ENCODE measurements at regions not wholly inside any gene's neighbourhood (a gene's known extent, or its start where the extent isn't known, plus 50 kb on each side); places are given as distances from the start of the nearest gene placed in this dataset.

DNA sequence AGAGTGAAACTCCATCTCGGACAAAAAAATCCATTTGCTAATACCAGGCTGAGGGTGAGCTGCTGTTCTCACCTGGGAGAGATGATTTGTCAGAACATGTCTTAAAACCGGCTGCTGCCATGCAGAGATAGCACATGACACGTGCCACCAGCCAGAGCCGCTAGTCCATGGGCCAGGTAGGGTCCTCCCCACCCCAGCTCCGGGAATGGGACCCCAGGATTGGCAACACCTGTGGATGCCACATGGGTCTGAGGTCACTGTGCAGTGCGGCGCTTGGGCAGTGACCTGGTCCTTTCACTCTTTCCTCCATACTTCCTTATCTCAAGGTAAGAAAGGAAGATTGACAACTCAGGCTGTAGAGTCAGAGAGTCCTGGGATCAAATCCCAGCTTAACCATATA, 393.3 kb upstream of the TNRC6C start:
- Histone ChIP-seq H3K4me1 (no peaks in the 10 kb centered on the region), H3K27me3 (no peaks in the 10 kb centered on the region), H3K9me3 (no peaks in the 10 kb centered on the region), H3K4me3 (no peak overlapping the region), H3K36me3 (no peaks in the 10 kb centered on the region), H3K27ac (no peak overlapping the region)
- no peak for ATAC-seq (ENCODE audit: low FRiP score in 2 of 2)
- 86 to 100% methylated on average over 3 to 7 of the region's 7 CpGs for WGBS, 2 donors
- no peak for DNase-seq
- TF ChIP-seq CTCF (IDR thresholded peaks at IDR 0.05), result no peak

- Histone ChIP-seq H3K36me3 (no peaks in the 10 kb centered on the region), H3K4me1 (peaks cover 0 to 2% (median under 1%) of the 10 kb centered on the region in 4 donors), H3K4me3 (no peak overlapping the region), H3K9me3 (no peaks in the 10 kb centered on the region), H3K27ac (no peak overlapping the region), H3K27me3 (peaks cover 0 to 4% (median 0%) of the 10 kb centered on the region in 4 donors)
- 64 to 65% methylated on average over 7 of the region's 7 CpGs for WGBS, 2 donors
- ATAC-seq (ENCODE audit: low FRiP score in 2 of 2) (no peak), DNase-seq (no peak)
- no peak for TF ChIP-seq POLR2A (IDR thresholded peaks at IDR 0.05)
- no peak for TF ChIP-seq CTCF (IDR thresholded peaks at IDR 0.05)
- no peak for TF ChIP-seq EP300 (IDR thresholded peaks at IDR 0.05)
- no peak for TF ChIP-seq POLR2AphosphoS5 (IDR thresholded peaks at IDR 0.05)
Measured at GRCh38 chr17:77566151-77566550, 392.4 kb upstream of the TNRC6C start.

GRCh38 chr17:77566566-77567138, 391.9 kb upstream of the TNRC6C start:
- ATAC-seq (ENCODE audit: low FRiP score in 2 of 2) (no peak), DNase-seq (no peak)
- Histone ChIP-seq H3K4me3 (no peak overlapping the region), H3K4me1 (peaks cover 3 to 7% (median 5%) of the 10 kb centered on the region in 4 donors), H3K27me3 (peaks cover 0 to 8% (median 0%) of the 10 kb centered on the region in 4 donors), H3K27ac (no peak overlapping the region), H3K9me3 (no peaks in the 10 kb centered on the region), H3K36me3 (no peaks in the 10 kb centered on the region)
- WGBS, 2 donors, result 92 to 96% methylated on average over 9 to 13 of the region's 13 CpGs
- TF ChIP-seq POLR2AphosphoS5 (IDR thresholded peaks at IDR 0.05) (no peak), POLR2A (IDR thresholded peaks at IDR 0.05) (no peak), CTCF (IDR thresholded peaks at IDR 0.05) (no peak), EP300 (IDR thresholded peaks at IDR 0.05) (no peak)

DNA sequence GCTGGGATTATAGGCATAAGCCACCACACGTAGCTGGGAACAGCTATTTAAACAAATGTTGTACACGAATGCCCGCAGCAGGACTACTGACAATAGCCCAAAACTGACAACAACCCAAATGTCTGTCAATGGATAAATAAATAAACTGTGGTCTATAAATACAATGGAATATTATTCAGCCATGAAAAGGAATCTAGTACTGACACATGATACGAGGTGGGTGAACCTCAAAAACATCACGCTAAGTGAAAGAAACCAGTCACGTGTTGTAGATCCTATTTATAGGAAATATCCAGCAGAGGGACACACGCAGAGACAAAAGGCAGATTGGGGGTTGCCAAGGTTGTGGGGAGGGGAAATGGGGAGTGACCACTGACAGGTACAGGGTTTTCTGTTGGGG, 390.0 kb upstream of the TNRC6C start:
- no peak for DNase-seq
- Histone ChIP-seq H3K4me3 (no peak overlapping the region), H3K27me3 (peaks cover 0 to 8% (median 0%) of the 10 kb centered on the region in 4 donors), H3K27ac (no peak overlapping the region), H3K4me1 (peaks cover 6 to 14% (median 9%) of the 10 kb centered on the region in 4 donors), H3K36me3 (no peaks in the 10 kb centered on the region), H3K9me3 (no peaks in the 10 kb centered on the region)
- TF ChIP-seq EP300 (IDR thresholded peaks at IDR 0.05), result no peak
- no peak for TF ChIP-seq CTCF (IDR thresholded peaks at IDR 0.05)
- TF ChIP-seq POLR2AphosphoS5 (IDR thresholded peaks at IDR 0.05), result no peak
- no peak for TF ChIP-seq POLR2A (IDR thresholded peaks at IDR 0.05)
- WGBS, 2 donors, result 83 to 90% methylated on average over 7 of the region's 7 CpGs
- ATAC-seq (ENCODE audit: low FRiP score in 2 of 2), result no peak

DNA sequence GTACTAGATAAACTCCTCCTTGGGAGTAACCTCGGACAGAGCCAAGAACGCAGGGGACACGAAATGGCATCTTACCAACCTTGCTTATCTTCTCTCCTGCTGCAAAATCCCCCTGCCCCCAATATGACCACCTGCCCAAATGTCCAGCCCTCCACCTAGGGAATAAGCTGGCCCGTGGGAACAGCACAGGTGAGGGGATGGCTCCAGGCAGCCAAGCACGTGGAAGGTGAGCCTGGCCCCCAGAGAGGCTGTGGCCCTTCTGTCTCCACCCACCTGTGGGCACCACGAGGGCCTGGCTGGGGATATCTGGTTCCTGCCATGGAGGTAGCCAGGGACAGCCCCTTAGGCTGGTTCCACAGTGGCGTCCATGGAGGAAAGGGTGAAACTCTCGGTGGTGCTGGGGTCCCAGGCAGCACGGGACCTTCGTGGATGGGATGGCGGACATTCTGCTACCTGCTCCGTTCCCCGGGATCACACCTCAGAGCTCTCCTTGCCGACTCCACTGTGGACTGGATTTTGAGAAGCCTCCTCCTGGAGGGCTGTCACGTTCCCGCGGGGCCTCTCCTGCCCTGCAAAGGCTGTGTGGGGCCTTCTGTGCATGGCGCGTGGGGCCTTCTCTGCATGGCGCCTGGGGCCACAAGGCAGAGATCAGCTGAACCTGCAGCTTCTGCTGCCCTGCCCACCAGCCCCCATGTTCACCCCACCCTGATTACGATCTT, 388.5 kb upstream of the TNRC6C start:
- WGBS, 2 donors, result 85 to 92% methylated on average over 7 to 21 of the region's 21 CpGs
- peaks cover 0 to 8% (median 0%) of the 10 kb centered on the region in 4 donors for H3K27me3 ChIP-seq
- H3K9me3 ChIP-seq, result no peaks in the 10 kb centered on the region
- peaks cover 6 to 14% (median 9%) of the 10 kb centered on the region in 4 donors for H3K4me1 ChIP-seq
- no peak overlapping the region for H3K27ac ChIP-seq
- ATAC-seq (ENCODE audit: low FRiP score in 2 of 2) (no peak), DNase-seq (peak in 1 of 2 donors; percentile 13)
- H3K4me3 ChIP-seq, result no peak overlapping the region
- no peaks in the 10 kb centered on the region for H3K36me3 ChIP-seq
- TF ChIP-seq CTCF (IDR thresholded peaks at IDR 0.05), result no peak
- TF ChIP-seq EP300 (IDR thresholded peaks at IDR 0.05), result no peak
- TF ChIP-seq POLR2A (IDR thresholded peaks at IDR 0.05), result no peak
- TF ChIP-seq POLR2AphosphoS5 (IDR thresholded peaks at IDR 0.05), result no peak

Measured in upper lobe of left lung (tissue), 6 donors.